ENCODE measurements at regions not wholly inside any gene's neighbourhood (a gene's known extent, or its start where the extent isn't known, plus 50 kb on each side); places are given as distances from the start of the nearest gene placed in this dataset.

GRCh38 chr5:117736698-117737097, 1162.1 kb upstream of the SEMA6A start:
- no peaks in the 10 kb centered on the region for H3K27me3 Mint-ChIP-seq (ENCODE audit: insufficient read depth, low read depth)
- no peak overlapping the region for H3K27ac Mint-ChIP-seq
- no peaks in the 10 kb centered on the region for H3K9me3 Mint-ChIP-seq
- no peaks in the 10 kb centered on the region for H3F3A ChIP-seq (ENCODE audit: low read depth)
- no peak overlapping the region for H3K4me3 Mint-ChIP-seq
- H3K27me3 ChIP-seq, result no peaks in the 10 kb centered on the region
- no peaks in the 10 kb centered on the region for H3K36me3 Mint-ChIP-seq
- H3K27ac ChIP-seq, result no peak overlapping the region
- no peak overlapping the region for H3K4me2 ChIP-seq
- no peaks in the 10 kb centered on the region for H3K79me2 ChIP-seq (ENCODE audit: low read depth)
- peaks cover 7% of the 10 kb centered on the region for H3K4me1 Mint-ChIP-seq
- no peak for DNase-seq (ENCODE audit: low spot score)
- TF ChIP-seq, protein P1, sequence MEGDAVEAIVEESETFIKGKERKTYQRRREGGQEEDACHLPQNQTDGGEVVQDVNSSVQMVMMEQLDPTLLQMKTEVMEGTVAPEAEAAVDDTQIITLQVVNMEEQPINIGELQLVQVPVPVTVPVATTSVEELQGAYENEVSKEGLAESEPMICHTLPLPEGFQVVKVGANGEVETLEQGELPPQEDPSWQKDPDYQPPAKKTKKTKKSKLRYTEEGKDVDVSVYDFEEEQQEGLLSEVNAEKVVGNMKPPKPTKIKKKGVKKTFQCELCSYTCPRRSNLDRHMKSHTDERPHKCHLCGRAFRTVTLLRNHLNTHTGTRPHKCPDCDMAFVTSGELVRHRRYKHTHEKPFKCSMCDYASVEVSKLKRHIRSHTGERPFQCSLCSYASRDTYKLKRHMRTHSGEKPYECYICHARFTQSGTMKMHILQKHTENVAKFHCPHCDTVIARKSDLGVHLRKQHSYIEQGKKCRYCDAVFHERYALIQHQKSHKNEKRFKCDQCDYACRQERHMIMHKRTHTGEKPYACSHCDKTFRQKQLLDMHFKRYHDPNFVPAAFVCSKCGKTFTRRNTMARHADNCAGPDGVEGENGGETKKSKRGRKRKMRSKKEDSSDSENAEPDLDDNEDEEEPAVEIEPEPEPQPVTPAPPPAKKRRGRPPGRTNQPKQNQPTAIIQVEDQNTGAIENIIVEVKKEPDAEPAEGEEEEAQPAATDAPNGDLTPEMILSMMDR (IDR thresholded peaks at IDR 0.05), result no peak
- no peak for TF ChIP-seq EZH2phosphoT487 (IDR thresholded peaks at IDR 0.05)
- no peak for TF ChIP-seq EZH2 (IDR thresholded peaks at IDR 0.05)
- H3K9ac ChIP-seq, result no peak overlapping the region
- H3K4me1 ChIP-seq, result no peaks in the 10 kb centered on the region
- H3K9me3 ChIP-seq (ENCODE audit: low read depth), result no peaks in the 10 kb centered on the region
- H2AFZ ChIP-seq (replicated peaks), result no peak overlapping the region
- no peak overlapping the region for H3K4me3 ChIP-seq
- H4K20me1 ChIP-seq (ENCODE audit: low read depth), result no peaks in the 10 kb centered on the region
- no peaks in the 10 kb centered on the region for H3K36me3 ChIP-seq

DNA sequence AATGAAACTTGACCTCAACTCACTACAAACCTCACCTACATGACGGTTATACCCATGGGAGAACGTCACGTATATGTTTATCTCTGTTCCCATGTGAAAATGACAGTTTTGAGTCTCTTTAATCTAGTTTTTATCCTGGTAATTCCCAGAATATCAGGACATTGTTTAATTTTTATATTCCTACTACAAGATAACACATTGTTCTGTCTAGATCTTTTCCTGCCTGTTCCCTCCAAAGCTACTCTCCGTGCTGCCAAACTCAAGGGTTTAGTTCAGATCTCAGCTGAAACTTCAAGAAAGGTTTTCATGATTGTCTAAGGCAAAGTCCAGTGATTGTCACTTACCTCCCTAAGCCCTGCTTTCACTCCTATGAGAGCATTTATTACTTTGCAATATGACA, 1159.4 kb upstream of the SEMA6A start:
- no peak overlapping the region for H3K9ac ChIP-seq
- no peaks in the 10 kb centered on the region for H3K27me3 Mint-ChIP-seq (ENCODE audit: insufficient read depth, low read depth)
- TF ChIP-seq, protein P1 (IDR thresholded peaks at IDR 0.05), result no peak
- no peak for TF ChIP-seq EZH2 (IDR thresholded peaks at IDR 0.05)
- TF ChIP-seq EZH2phosphoT487 (IDR thresholded peaks at IDR 0.05), result no peak

DNA sequence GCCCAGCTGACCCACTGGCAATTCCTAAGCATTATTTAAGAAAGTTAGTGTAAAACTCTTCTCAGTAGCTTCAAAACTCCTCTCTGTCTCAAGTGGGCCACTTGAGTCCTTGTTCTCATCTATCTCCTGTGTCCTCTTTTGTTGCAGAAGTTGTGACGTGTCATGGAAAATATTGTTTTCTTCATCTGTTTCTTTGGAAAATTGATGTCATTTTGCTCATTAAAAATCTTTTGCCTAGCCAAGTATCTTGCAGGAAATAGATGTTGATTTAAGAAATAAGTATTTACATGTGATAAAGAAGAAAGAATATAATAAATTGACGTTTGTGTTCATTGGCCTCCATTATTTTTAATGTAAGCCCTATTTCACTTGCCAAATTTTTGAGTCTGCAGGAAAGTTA, 1158.4 kb upstream of the SEMA6A start:
- H3K27ac ChIP-seq, result no peak overlapping the region
- no peaks in the 10 kb centered on the region for H3K4me1 ChIP-seq
- DNase-seq (ENCODE audit: low spot score), result no peak
- no peaks in the 10 kb centered on the region for H3K36me3 Mint-ChIP-seq
- no peaks in the 10 kb centered on the region for H3F3A ChIP-seq (ENCODE audit: low read depth)
- peaks cover 8% of the 10 kb centered on the region for H3K4me1 Mint-ChIP-seq
- H3K27me3 Mint-ChIP-seq (ENCODE audit: insufficient read depth, low read depth), result no peaks in the 10 kb centered on the region
- H3K9me3 ChIP-seq (ENCODE audit: low read depth), result no peaks in the 10 kb centered on the region
- TF ChIP-seq EZH2phosphoT487 (IDR thresholded peaks at IDR 0.05), result no peak
- TF ChIP-seq EZH2 (IDR thresholded peaks at IDR 0.05), result no peak
- no peak overlapping the region for H2AFZ ChIP-seq (replicated peaks)
- no peak overlapping the region for H3K4me2 ChIP-seq
- no peaks in the 10 kb centered on the region for H3K79me2 ChIP-seq (ENCODE audit: low read depth)
- no peaks in the 10 kb centered on the region for H3K9me3 Mint-ChIP-seq
- H4K20me1 ChIP-seq (ENCODE audit: low read depth), result no peaks in the 10 kb centered on the region
- no peak overlapping the region for H3K4me3 Mint-ChIP-seq
- no peaks in the 10 kb centered on the region for H3K27me3 ChIP-seq
- H3K27ac Mint-ChIP-seq, result no peak overlapping the region
- no peaks in the 10 kb centered on the region for H3K36me3 ChIP-seq
- H3K4me3 ChIP-seq, result no peak overlapping the region
- no peak overlapping the region for H3K9ac ChIP-seq

More for the DNA sequence above, 1159.4 kb upstream of the SEMA6A start:
- Histone ChIP-seq H3K36me3 (no peaks in the 10 kb centered on the region), H3K4me3 (no peak overlapping the region), H3K4me1 (no peaks in the 10 kb centered on the region), H3K9me3 (ENCODE audit: low read depth) (no peaks in the 10 kb centered on the region), H3K27me3 (no peaks in the 10 kb centered on the region), H3K4me2 (no peak overlapping the region), H3K79me2 (ENCODE audit: low read depth) (no peaks in the 10 kb centered on the region), H2AFZ (replicated peaks) (no peak overlapping the region), H3F3A (ENCODE audit: low read depth) (no peaks in the 10 kb centered on the region), H4K20me1 (ENCODE audit: low read depth) (no peaks in the 10 kb centered on the region), H3K27ac (no peak overlapping the region)
- peaks cover 8% of the 10 kb centered on the region for H3K4me1 Mint-ChIP-seq
- DNase-seq (ENCODE audit: low spot score), result no peak
- H3K4me3 Mint-ChIP-seq, result no peak overlapping the region
- H3K9me3 Mint-ChIP-seq, result no peaks in the 10 kb centered on the region
- no peaks in the 10 kb centered on the region for H3K36me3 Mint-ChIP-seq
- H3K27ac Mint-ChIP-seq, result no peak overlapping the region

DNA sequence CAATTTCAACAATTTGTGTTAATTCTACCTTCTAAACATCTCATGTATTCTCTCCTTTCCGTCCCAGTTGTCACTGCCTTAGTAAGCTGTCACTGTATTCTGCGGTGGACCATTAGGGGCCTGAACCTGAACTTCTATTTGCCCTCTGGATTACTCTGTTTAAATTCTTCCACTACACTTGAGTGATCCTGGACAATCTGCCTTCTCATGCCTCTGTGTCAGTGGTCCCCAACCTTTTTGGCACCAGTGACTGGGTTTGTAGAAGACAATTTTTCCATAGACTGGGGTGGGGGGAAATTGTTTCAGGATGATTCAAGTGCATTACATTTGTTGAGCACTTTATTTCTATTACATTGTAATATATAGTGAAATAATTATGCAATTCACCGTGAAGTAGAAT, 1157.6 kb upstream of the SEMA6A start:
- Histone ChIP-seq H3K9ac (no peak overlapping the region), H3K4me2 (no peak overlapping the region), H3F3A (ENCODE audit: low read depth) (no peaks in the 10 kb centered on the region), H2AFZ (replicated peaks) (no peak overlapping the region), H3K27me3 (no peaks in the 10 kb centered on the region), H4K20me1 (ENCODE audit: low read depth) (no peaks in the 10 kb centered on the region), H3K4me3 (no peak overlapping the region), H3K36me3 (no peaks in the 10 kb centered on the region), H3K9me3 (ENCODE audit: low read depth) (no peaks in the 10 kb centered on the region), H3K4me1 (no peaks in the 10 kb centered on the region), H3K79me2 (ENCODE audit: low read depth) (no peaks in the 10 kb centered on the region), H3K27ac (no peak overlapping the region)
- Mint-ChIP-seq H3K4me1 (peaks cover 8% of the 10 kb centered on the region), H3K27me3 (ENCODE audit: insufficient read depth, low read depth) (no peaks in the 10 kb centered on the region), H3K9me3 (no peaks in the 10 kb centered on the region), H3K4me3 (no peak overlapping the region), H3K36me3 (no peaks in the 10 kb centered on the region), H3K27ac (no peak overlapping the region)
- DNase-seq (ENCODE audit: low spot score), result no peak
- TF ChIP-seq, protein P1 (IDR thresholded peaks at IDR 0.05), result no peak
- TF ChIP-seq EZH2phosphoT487 (IDR thresholded peaks at IDR 0.05) (no peak), EZH2 (IDR thresholded peaks at IDR 0.05) (no peak)

All from neural progenitor cell (in vitro differentiated cells).